ENCODE measurements at regions not wholly inside any gene's neighbourhood (a gene's known extent, or its start where the extent isn't known, plus 50 kb on each side); places are given as distances from the start of the nearest gene placed in this dataset.

DNA sequence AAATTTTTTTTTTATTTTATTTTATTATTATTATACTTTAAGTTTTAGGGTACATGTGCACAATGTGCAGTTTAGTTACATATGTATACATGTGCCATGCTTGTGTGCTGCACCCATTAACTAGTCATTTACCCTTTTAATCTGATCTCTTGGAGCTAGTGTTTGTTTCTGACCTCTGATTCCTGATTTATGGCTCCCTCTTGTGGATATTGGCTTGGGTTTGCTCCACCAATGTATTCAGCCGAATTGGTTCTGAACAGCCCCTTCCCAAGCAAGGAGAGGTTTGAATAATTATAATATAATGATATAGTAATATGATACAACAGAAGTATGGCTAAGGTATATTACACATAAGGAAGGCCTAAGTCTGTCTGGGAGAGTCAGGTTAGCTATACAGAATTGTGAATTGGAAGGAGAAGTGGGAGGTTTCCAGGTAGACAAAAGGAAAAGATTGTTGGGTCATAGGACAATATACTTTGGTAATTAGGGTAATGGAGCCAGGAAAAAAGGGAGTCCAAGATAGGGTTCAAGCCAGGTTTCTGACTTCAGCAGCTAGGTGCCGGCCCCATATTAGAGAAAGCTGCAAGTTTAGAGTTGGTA, 53.1 kb upstream of the HMCN1 start:
- peaks cover 19 to 27% (median 23%) of the 10 kb centered on the region in 3 donors for H3K4me1 Mint-ChIP-seq
- H3K27ac Mint-ChIP-seq: peak overlapping the region in 3 of 6 donors; percentile 7 to 42 (median 10)

DNA sequence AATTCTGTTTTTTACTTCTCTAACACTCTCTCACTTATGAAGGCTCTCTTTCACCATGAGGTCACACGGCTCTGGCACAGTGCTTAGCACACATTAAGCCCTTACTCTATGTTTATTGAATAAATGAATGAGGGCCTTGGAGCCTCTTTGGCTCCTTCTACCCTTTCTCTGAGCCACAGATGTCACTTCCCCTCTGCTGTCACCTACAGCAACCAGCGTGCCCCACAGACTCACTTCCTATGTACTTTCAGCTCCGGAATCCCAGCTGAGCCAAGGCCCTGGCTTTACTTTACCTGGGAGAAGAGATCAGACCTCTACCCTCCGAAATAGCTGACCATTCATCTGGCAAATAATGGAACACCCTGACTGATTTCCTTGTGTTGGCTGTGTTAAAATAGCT, 53.7 kb upstream of the HMCN1 start:
- peaks cover 20 to 28% (median 25%) of the 10 kb centered on the region in 3 donors for H3K4me1 Mint-ChIP-seq
- peak overlapping the region in 4 of 6 donors; percentile 42 to 84 (median 60) for H3K27ac Mint-ChIP-seq
- peaks cover 0 to 9% (median 0%) of the 10 kb centered on the region in 3 donors for H3K27me3 Mint-ChIP-seq
- peaks cover 0 to 6% of the 10 kb centered on the region in 2 donors for H3K36me3 Mint-ChIP-seq
- peak overlapping the region in 6 of 8 donors; percentile 29 to 75 (median 47) for H3K4me3 Mint-ChIP-seq
- no peaks in the 10 kb centered on the region for H3K9me3 Mint-ChIP-seq
- DNase-seq: no peak
- peak; percentile 79 to 84 for ATAC-seq (ENCODE audit: low read depth in 2 of 2)

More for the DNA sequence above, 53.1 kb upstream of the HMCN1 start:
- H3K9me3 Mint-ChIP-seq: no peaks in the 10 kb centered on the region
- DNase-seq (peak; percentile 37), ATAC-seq (ENCODE audit: low read depth in 2 of 2) (peak; percentile 59 to 72)
- peak overlapping the region in 2 of 8 donors; percentile 29 to 60 for H3K4me3 Mint-ChIP-seq
- H3K27me3 Mint-ChIP-seq: peaks cover 0 to 9% (median 0%) of the 10 kb centered on the region in 3 donors
- peaks cover 0 to 6% of the 10 kb centered on the region in 2 donors for H3K36me3 Mint-ChIP-seq

DNA sequence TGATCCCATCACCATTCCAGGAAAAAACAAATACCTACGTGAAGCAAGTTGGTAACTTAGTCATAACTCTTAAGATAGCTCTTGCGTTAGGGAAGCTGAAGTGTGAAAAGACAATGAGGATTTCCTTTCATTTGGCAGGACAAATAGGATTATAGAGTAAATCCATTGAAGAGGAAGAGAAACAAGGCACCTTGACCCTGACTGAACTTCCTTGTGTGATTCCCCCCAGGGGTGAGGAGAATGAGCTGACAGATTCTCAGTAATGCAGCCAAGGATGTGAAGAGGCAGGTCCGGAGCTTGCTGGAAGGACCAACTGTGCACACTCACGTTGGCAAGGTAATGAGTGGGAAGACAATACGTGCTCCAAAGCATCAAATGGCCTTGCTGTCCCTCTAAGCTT, 55.0 kb upstream of the HMCN1 start:
- no peaks in the 10 kb centered on the region for H3K9me3 Mint-ChIP-seq
- no peak for DNase-seq
- peaks cover 29 to 40% (median 38%) of the 10 kb centered on the region in 3 donors for H3K4me1 Mint-ChIP-seq
- no peak overlapping the region for H3K4me3 Mint-ChIP-seq
- no peak for ATAC-seq (ENCODE audit: low read depth in 2 of 2)
- H3K27ac Mint-ChIP-seq: no peak overlapping the region
- H3K36me3 Mint-ChIP-seq: no peaks in the 10 kb centered on the region
- H3K27me3 Mint-ChIP-seq: no peaks in the 10 kb centered on the region

DNA sequence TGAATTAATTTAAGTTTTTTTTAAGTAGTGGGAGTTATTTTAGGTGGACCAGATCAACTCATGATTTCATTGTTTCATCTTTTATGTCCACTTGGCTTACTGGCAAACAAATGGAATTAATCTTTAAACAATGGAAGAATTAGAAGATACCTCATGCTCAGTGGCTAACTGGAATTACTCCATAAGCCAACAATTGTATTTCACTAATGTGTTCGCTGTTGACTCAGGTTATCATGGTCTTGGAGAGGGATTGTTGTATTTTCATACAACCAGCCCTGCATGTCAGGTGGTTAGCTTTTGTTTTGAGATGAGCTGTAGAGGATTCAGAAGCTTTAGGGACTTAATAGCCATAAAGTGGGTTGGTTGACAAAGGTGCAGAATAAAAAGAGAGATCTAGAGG, 57.2 kb upstream of the HMCN1 start:
- no peaks in the 10 kb centered on the region for H3K27me3 Mint-ChIP-seq
- no peak for ATAC-seq (ENCODE audit: low read depth in 2 of 2)
- peak overlapping the region in 2 of 6 donors; percentile 10 to 73 for H3K27ac Mint-ChIP-seq
- peaks cover 0 to 6% of the 10 kb centered on the region in 2 donors for H3K36me3 Mint-ChIP-seq
- peaks cover 0 to 2% (median 0%) of the 10 kb centered on the region in 7 donors for H3K9me3 Mint-ChIP-seq
- no peak overlapping the region for H3K4me3 Mint-ChIP-seq
- DNase-seq: no peak
- H3K4me1 Mint-ChIP-seq: peaks cover 41 to 58% (median 55%) of the 10 kb centered on the region in 3 donors

DNA sequence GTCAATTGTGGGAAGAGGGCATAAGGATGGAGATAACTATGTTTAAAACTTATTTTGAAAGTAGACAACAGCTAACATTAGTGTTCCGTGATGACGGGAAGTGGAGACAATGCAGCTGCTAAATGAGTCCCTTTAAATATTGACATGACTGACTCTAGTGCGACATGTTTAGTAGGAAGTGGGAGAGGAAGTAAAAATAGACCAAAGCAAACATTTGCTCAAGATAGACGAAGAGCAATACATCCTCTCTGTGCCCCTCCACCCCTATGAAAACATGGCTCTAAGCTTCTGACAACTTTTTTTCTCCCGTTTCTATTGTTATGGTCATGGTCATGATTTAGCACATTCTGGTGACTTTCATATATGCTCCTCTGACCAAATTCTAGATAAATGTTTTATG, 60.0 kb upstream of the HMCN1 start:
- DNase-seq (peak; percentile 36), ATAC-seq (ENCODE audit: low read depth in 2 of 2) (peak; percentile 82 to 84)
- peak overlapping the region; percentile 11 to 82 (median 52) for H3K4me3 Mint-ChIP-seq
- H3K9me3 Mint-ChIP-seq: peaks cover 0 to 2% (median 0%) of the 10 kb centered on the region in 7 donors
- peaks cover 23 to 39% (median 37%) of the 10 kb centered on the region in 3 donors for H3K4me1 Mint-ChIP-seq
- H3K27me3 Mint-ChIP-seq: no peaks in the 10 kb centered on the region
- peak overlapping the region; percentile 0 to 93 (median 50) for H3K27ac Mint-ChIP-seq
- peaks cover 0 to 6% of the 10 kb centered on the region in 2 donors for H3K36me3 Mint-ChIP-seq

DNA sequence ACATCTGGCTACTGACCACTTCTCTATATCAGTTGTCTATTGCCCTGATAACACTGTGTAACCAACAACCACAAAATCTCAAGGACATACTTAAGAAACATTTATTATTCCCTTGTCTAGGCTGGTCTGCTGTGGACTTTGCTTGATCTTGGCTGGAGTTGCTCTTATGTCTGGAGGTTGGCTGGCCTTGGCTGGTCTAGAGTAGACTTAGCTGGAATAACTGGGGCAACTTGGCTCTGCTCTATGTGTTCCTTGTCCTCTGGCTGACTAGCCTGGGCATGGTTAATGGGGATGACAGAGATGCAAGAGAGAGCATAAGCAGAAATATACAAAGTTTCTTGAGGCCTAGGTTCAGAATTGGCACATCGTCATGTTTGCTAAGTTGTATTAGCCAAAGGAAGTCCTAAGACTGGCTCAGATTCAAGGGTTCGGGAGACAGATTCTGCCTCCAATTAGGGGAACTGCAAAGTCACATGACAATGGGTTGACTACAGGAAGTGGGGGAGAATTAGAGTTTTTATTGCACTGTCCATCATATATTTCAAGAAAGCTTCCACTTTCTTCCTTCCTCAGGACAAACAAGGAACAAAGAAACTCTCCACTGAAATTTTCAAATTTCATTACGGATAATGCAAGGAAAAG, 61.4 kb upstream of the HMCN1 start:
- peak overlapping the region in 5 of 8 donors; percentile 33 to 64 (median 42) for H3K4me3 Mint-ChIP-seq
- peak overlapping the region; percentile 9 to 83 (median 56) for H3K27ac Mint-ChIP-seq
- H3K9me3 Mint-ChIP-seq: peaks cover 0 to 2% (median 0%) of the 10 kb centered on the region in 7 donors
- ATAC-seq (ENCODE audit: low read depth in 2 of 2): no peak
- H3K4me1 Mint-ChIP-seq: peaks cover 22 to 38% (median 35%) of the 10 kb centered on the region in 3 donors
- no peaks in the 10 kb centered on the region for H3K27me3 Mint-ChIP-seq
- DNase-seq: no peak
- peaks cover 0 to 6% of the 10 kb centered on the region in 2 donors for H3K36me3 Mint-ChIP-seq

DNA sequence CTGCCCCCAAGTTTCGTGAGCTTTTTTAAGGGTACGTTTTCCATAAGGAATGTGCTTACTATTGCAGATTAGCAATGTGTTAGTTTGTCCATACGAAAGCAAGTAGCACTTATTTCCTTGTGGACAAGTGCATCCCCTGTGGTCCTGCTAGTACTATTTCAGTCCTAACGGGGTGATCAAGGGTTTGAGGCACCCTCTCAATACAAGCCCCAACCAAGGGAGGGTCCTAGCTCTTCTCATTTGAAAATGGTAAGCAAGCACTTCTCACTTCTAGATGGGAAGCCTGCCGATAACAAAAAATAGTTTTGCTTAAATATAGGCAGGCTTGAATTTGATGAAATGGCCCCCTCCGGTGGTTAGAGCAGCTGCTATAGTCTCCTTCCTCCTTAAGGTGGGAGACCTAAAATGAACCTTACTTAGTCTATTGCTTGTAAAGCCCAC, 64.0 kb upstream of the HMCN1 start:
- H3K4me3 Mint-ChIP-seq: peak overlapping the region in 1 of 8 donors; percentile 11
- peak overlapping the region in 2 of 6 donors; percentile 16 to 74 for H3K27ac Mint-ChIP-seq
- peaks cover 0 to 2% (median 0%) of the 10 kb centered on the region in 7 donors for H3K9me3 Mint-ChIP-seq
- H3K27me3 Mint-ChIP-seq: no peaks in the 10 kb centered on the region
- ATAC-seq (ENCODE audit: low read depth in 2 of 2) (peak; percentile 68 to 75), DNase-seq (peak; percentile 36)
- H3K36me3 Mint-ChIP-seq: peaks cover 0 to 6% of the 10 kb centered on the region in 2 donors
- H3K4me1 Mint-ChIP-seq: peaks cover 19 to 32% (median 29%) of the 10 kb centered on the region in 3 donors

DNA sequence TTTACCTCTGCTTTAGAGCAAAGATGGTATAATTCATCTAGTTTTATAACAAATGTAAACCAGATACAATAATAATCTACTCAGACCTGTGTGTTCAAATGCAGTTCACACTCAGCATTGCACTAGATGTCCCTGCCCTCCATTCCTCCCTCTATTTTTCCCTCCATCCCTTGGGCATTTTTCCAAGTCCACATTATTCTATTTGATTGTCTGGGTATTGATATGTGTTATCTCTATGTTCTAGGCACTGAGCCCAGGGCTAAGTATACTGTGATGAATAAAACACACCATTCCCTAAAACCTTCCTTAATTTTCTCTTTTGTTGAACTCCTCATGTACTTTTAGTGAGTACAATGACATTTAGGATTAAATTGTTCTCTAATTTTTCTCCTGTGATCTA, 66.2 kb upstream of the HMCN1 start:
- peaks cover 0 to 1% of the 10 kb centered on the region in 2 donors for H3K36me3 Mint-ChIP-seq

DNA sequence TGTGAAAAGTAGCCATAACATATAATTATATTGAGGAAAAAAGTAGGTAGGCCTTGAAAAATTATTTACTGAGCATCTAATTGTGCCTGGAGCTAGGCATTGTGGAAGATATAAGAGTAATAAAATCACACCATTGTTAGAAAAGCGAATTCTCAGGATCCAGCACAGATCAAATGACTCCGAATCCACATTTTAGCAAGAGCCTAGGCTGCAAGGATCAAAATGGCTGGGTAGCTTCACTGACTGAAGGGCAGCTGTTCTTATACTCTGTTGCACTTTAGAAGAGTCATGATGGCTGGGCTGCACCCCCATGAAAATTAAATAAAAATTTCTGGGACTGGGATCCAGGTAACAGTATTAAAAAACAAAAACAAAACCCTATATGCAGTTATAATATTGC, 67.6 kb upstream of the HMCN1 start:
- peaks cover 0 to 4% (median 0%) of the 10 kb centered on the region in 7 donors for H3K9me3 Mint-ChIP-seq
- H3K27me3 Mint-ChIP-seq: no peaks in the 10 kb centered on the region
- DNase-seq: no peak
- ATAC-seq (ENCODE audit: low read depth in 2 of 2): no peak
- H3K4me1 Mint-ChIP-seq: peaks cover 5 to 10% (median 6%) of the 10 kb centered on the region in 3 donors
- no peak overlapping the region for H3K4me3 Mint-ChIP-seq
- H3K27ac Mint-ChIP-seq: peak overlapping the region in 1 of 6 donors; percentile 5
- no peaks in the 10 kb centered on the region for H3K36me3 Mint-ChIP-seq

More for the DNA sequence above, 66.2 kb upstream of the HMCN1 start:
- ATAC-seq (ENCODE audit: low read depth in 2 of 2) (no peak), DNase-seq (no peak)
- peaks cover 7 to 14% (median 11%) of the 10 kb centered on the region in 3 donors for H3K4me1 Mint-ChIP-seq
- peak overlapping the region in 2 of 6 donors; percentile 51 to 87 for H3K27ac Mint-ChIP-seq
- peaks cover 0 to 4% (median 0%) of the 10 kb centered on the region in 7 donors for H3K9me3 Mint-ChIP-seq
- no peak overlapping the region for H3K4me3 Mint-ChIP-seq
- H3K27me3 Mint-ChIP-seq: no peaks in the 10 kb centered on the region

DNA sequence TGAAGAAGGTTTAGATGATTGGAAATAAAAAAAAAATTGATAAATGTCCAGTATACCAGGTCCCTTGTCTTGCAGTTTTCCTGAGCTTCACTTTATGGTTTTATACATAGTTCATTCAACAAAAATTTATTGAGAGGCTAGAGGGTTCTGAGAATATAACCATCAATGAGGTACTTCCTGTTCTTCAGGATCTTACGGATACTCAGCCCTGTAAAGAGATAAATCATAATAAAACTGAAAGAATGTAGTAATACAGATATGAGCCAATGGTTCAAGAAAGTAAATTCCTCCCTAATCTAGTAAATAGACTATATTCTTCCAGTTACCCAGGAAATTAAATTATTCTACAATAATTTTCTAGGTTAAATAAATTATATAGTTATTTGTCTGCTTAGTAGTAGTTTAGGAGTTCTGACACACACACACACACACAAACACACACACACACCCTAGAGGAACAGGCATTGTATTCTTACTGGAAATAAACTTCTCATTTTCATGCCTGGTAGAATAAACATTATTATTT, 70.4 kb upstream of the HMCN1 start:
- Mint-ChIP-seq H3K27me3 (peaks cover 0 to under 1% (median 0%) of the 10 kb centered on the region in 3 donors), H3K36me3 (no peaks in the 10 kb centered on the region), H3K4me3 (no peak overlapping the region), H3K27ac (no peak overlapping the region), H3K4me1 (peaks cover 0 to 10% (median 6%) of the 10 kb centered on the region in 3 donors), H3K9me3 (peaks cover 0 to 4% (median 0%) of the 10 kb centered on the region in 7 donors)
- ATAC-seq (ENCODE audit: low read depth in 2 of 2): no peak
- DNase-seq: no peak

DNA sequence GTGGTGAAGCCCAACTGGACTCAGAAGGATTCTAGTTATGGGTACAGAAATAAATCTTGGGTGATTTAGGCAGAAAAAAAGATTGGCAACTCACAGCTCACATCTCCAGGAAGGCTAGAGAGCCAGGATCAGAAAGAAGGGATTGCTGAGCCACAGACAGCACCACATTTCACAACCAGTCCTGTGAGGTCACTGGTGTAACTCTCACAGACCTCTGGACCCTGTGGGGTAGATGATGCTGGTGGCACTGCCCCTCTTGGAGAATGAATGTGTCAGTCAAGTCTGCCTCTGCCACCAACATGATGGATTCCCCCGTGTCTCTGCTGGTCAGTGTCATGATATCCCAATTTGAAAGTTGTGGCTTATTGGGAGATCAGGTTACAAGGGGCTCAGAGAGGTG, 70.9 kb upstream of the HMCN1 start:
- Mint-ChIP-seq H3K9me3 (peaks cover 0 to 4% (median 0%) of the 10 kb centered on the region in 7 donors), H3K36me3 (peaks cover 0 to under 1% of the 10 kb centered on the region in 2 donors), H3K27ac (peak overlapping the region in 1 of 6 donors; percentile 35), H3K4me3 (no peak overlapping the region), H3K27me3 (peaks cover 0 to 5% (median 4%) of the 10 kb centered on the region in 3 donors), H3K4me1 (peaks cover 0 to 10% (median 6%) of the 10 kb centered on the region in 3 donors)
- ATAC-seq (ENCODE audit: low read depth in 2 of 2) (no peak), DNase-seq (no peak)

DNA sequence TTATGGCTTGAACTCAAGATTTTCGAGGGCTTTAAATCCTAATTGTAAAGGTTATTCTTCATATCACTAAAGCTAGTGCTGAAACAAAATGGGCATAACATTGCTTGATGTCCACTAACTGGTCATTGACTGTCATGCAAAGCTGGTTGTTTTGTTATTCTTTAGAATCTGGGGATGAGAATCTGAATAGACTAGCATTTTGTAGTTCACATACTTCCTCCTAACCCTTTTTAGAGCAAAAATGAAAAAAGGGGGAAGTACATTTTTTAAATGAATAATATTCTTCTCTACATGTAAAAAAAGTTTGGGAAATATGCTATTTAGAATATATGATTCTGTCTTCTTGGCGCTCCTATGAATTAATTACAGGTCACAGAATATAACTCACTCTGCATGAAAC, 72.2 kb upstream of the HMCN1 start:
- H3K4me1 Mint-ChIP-seq: peaks cover 0 to 10% (median 6%) of the 10 kb centered on the region in 3 donors
- DNase-seq: no peak
- H3K27me3 Mint-ChIP-seq: peaks cover 7 to 16% (median 10%) of the 10 kb centered on the region in 3 donors
- ATAC-seq (ENCODE audit: low read depth in 2 of 2): no peak
- H3K9me3 Mint-ChIP-seq: peaks cover 0 to 8% (median 1%) of the 10 kb centered on the region in 7 donors
- no peak overlapping the region for H3K4me3 Mint-ChIP-seq
- no peak overlapping the region for H3K27ac Mint-ChIP-seq
- H3K36me3 Mint-ChIP-seq: peaks cover 4 to 8% of the 10 kb centered on the region in 2 donors

DNA sequence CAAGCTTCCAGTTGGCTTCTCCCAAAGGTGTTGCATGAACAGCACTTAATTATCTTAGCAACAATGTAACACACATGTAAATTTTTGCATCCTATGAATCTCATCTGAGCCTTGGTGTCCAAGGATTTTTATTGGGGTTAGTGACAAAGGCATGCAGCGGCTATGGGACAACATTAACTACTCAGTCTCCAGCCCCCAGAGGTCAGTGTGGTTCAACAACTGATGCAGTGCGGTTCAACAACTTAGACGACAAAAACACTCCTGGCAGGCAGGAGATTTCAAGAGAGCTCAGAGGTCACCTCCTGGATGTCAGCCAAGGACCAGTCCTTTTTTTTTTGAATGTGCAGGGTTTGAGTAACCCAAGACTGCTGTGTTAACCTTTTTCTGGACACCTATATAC, 77.5 kb upstream of the HMCN1 start:
- peaks cover 7 to 17% (median 16%) of the 10 kb centered on the region in 3 donors for H3K27me3 Mint-ChIP-seq
- H3K9me3 Mint-ChIP-seq: peaks cover 0 to 25% (median 4%) of the 10 kb centered on the region in 7 donors
- H3K4me1 Mint-ChIP-seq: peaks cover 0 to under 1% (median 0%) of the 10 kb centered on the region in 3 donors
- H3K4me3 Mint-ChIP-seq: no peak overlapping the region
- ATAC-seq (ENCODE audit: low read depth in 2 of 2): no peak
- DNase-seq: no peak
- H3K36me3 Mint-ChIP-seq: peaks cover 4 to 8% of the 10 kb centered on the region in 2 donors
- H3K27ac Mint-ChIP-seq: no peak overlapping the region

All from naive B cell (primary cell).